Transverse colon (tissue), 4 donors: ENCODE measurements at regions not wholly inside any gene's neighbourhood (a gene's known extent, or its start where the extent isn't known, plus 50 kb on each side); places are given as distances from the start of the nearest gene placed in this dataset.

Source experiments
- POLR2A ChIP-seq: fragments of 450-650 bp; IDR thresholded peaks from one replicate; pipeline ENCODE4 v1.6.1; 2016; ENCODE audit warnings: antibody characterized with exemption, mild to moderate bottlenecking, moderate library complexity
- POLR2AphosphoS5 ChIP-seq, 3 donors: sonication (generic); formaldehyde crosslinking; IDR thresholded peaks; one replicate each; pipeline ENCODE4 v1.6.1; 2016; ENCODE audit warnings: antibody characterized with exemption in 3 of 3
- TF ChIP-seq, protein P1 (sequence below), 5 experiments: fragments of 200-600 bp in 3 of 5; fragments of 450-650 bp in 2 of 5; sonication (generic) in 3 of 5; IDR thresholded peaks; 1 replicate in 2 of 5; 2 replicates in 3 of 5; pipeline ENCODE4 v1.5.1; 2016 to 2017; ENCODE audit warnings: antibody characterized with exemption in 5 of 5, inconsistent platforms in 3 of 5, mild to moderate bottlenecking in 2 of 5, moderate library complexity in 1 of 5

DNA sequence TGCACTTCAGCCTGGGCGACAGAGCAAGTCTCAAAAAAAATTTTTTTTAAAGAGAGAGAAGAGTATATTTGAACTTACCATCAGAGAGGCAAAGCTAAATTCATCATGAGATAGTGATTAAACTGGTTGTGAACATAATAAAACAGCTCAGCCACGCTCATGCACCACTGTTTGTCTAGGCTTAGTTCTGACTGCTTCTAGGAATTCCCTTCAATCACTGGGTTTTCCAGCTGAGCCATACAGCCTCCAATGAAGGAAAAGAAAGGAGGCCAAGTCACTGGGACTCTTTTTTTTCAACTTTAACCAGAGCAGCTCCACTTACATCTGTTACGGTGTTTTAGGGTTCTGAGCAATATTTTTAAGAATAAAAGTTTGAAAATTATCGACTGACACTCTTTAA lies 50.4 kb upstream of the HNRNPU start:
- no peak for TF ChIP-seq POLR2AphosphoS5 (IDR thresholded peaks at IDR 0.05)
- TF ChIP-seq POLR2A: no peak
- TF ChIP-seq, protein P1, sequence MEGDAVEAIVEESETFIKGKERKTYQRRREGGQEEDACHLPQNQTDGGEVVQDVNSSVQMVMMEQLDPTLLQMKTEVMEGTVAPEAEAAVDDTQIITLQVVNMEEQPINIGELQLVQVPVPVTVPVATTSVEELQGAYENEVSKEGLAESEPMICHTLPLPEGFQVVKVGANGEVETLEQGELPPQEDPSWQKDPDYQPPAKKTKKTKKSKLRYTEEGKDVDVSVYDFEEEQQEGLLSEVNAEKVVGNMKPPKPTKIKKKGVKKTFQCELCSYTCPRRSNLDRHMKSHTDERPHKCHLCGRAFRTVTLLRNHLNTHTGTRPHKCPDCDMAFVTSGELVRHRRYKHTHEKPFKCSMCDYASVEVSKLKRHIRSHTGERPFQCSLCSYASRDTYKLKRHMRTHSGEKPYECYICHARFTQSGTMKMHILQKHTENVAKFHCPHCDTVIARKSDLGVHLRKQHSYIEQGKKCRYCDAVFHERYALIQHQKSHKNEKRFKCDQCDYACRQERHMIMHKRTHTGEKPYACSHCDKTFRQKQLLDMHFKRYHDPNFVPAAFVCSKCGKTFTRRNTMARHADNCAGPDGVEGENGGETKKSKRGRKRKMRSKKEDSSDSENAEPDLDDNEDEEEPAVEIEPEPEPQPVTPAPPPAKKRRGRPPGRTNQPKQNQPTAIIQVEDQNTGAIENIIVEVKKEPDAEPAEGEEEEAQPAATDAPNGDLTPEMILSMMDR (IDR thresholded peaks at IDR 0.05): no peak
